Kidney glomerular epithelial cell (primary cell): ENCODE measurements at regions not wholly inside any gene's neighbourhood (a gene's known extent, or its start where the extent isn't known, plus 50 kb on each side); places are given as distances from the start of the nearest gene placed in this dataset.
"Not testable (repeated sequence)": the region's sequence is repeated elsewhere in the genome, so short reads cannot be mapped to it uniquely, and the experiment has no call there.

ENCODE experiments used
- DNase-seq: peaks from one replicate; lab custom pipeline; 2025; lab: John Stamatoyannopoulos, UW

DNA sequence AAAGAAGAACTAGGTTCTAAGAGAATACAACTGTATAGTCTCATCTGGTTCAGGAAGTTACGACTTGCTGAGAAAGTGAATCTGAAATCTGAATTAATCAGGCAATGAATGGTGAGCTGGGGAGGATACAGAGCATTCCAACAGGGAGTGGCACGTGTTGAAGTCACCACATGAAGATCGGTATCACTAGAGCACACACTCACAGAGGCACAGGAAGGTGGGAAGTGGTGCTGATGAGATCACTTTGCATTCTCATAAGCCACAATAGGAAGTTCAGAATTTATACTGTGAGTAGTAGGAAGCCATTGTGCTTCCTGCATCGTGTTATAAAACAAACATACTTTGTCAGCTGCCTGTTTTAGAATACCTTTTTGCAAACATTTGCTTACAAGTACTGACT lies 615.0 kb upstream of the DDX18 start:
- DNase-seq: no peak

DNA sequence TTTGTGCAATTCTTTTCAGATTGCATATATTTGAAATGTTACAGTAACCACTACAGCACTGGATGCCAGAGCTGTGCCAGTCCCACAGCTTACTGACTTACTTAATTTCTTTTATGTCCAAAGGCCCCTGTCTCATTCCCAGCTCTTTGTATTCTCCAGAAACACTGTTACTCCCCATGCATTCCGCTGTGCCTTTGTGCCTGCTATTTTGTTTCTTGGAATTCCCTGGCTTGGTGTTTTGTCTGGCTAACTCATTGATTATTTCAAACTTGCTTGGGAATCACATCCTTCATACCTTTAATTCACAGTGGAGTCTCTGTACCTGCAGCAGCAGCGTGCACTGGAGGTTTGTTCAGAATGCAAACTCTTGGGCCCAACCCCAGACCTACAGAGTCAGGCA lies 601.9 kb upstream of the DDX18 start:
- DNase-seq: no peak

DNA sequence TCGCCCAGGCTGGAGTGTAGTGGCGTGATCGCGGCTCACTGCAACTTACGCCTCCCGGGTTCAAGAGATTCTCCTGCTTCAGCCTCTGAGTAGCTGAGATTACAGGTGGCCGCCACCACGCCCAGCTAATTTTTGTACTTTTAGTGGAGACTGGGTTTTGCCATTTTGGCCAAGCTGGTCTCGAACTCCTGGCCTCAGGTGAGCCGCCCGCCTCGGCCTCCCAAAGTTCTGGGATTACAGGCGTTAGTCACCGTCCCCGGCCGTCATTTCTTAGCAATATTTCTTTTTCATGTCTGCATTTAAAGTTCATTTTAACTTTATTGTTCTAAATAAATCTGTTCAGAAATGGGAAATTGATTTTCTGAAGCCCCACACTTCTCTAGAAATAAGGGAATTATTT lies 597.3 kb upstream of the DDX18 start:
- no peak for DNase-seq

DNA sequence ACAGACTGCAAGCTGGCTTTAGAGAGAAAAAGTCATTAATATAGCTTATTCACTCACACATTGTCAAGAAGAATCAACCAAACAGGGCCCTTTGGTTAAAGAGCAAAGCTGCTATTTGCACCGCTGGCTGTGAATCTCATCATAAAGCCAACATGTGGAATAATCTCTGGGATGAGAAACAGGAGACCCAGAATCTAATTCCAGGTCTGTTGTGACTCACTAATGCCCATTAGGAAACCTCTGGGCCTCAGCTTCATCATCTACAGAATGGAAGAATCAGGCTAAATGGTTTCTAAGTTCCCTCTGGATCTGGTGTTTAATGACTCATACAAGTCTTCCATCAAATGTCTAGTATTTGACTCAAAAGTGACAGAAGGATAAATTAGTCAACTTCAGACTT lies 591.7 kb upstream of the DDX18 start:
- DNase-seq: no peak

DNA sequence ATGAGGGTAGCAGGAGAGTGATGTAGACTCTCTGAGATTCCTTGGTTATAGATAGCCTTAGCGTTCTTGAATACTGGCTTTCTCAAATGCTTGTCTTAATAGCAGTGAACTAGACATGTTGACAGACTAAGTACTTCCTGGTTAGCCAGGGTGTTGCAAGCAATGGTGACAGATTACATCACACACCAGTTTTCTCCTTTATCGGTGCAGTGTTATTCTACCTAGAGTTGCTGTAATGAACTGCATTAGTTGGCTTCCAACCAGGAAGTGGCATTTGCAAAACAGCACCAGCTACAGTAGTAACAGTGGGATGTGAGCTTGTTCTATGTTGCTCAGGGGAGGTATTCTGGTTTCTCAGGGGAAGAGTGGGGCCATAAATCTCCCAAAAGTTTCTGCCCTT lies 582.2 kb upstream of the DDX18 start:
- DNase-seq: no peak

DNA sequence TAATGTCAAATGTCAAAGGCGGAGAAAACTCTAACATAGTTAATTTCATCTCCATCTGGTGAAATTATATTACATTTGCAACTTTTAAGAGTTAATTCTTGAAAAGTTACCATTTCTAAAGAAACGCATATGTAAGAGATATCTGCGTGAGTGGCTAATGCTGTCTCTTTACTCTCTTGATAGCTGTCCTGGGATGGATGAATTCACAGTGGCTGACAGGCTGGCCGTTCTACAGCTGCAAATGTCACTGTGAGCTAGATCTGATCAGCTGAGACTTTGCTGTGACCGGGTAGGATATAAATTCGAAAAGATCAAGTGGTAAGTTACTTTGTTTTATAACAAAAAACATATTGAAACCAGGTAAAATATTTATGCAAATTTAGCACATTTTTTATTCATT lies 557.1 kb upstream of the DDX18 start:
- DNase-seq: no peak

DNA sequence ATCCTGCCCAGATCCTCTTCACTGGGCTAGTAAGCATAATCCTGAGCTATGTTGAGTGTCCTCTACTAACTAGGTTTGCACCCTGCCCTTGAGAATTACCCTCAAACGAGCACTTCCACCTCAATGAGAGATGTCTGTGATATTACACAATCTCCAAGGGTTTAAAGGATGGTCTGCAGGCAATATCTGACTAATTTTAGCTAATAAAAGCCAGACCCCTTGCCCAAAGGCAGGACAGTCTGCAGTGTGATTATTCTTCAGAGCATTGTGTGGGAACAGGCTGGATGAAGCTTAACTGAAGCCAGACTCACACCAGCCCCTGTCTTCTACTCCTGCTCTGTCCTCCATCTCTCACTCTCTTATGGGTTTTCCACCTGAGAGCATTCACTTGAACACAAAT lies 544.9 kb upstream of the DDX18 start:
- DNase-seq: no peak

DNA sequence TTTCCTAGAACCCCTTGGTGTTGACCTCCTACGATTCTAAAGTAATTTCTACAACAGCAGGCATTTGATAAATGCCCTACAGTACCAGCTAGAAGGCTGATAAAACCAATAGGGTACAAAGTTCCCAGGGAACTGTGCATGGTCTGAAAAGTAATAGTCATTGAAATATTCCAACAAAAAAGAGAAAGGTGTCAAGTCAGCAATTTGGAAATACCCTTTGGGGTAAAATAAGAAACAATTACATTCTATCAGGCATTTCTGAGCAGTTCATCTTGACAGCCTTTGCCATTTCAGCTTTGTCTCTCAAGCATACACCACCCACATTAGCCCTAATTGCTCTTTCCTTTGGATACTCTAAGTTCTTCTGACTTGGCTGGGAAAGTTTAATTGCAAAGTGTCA lies 542.9 kb upstream of the DDX18 start:
- no peak for DNase-seq

DNA sequence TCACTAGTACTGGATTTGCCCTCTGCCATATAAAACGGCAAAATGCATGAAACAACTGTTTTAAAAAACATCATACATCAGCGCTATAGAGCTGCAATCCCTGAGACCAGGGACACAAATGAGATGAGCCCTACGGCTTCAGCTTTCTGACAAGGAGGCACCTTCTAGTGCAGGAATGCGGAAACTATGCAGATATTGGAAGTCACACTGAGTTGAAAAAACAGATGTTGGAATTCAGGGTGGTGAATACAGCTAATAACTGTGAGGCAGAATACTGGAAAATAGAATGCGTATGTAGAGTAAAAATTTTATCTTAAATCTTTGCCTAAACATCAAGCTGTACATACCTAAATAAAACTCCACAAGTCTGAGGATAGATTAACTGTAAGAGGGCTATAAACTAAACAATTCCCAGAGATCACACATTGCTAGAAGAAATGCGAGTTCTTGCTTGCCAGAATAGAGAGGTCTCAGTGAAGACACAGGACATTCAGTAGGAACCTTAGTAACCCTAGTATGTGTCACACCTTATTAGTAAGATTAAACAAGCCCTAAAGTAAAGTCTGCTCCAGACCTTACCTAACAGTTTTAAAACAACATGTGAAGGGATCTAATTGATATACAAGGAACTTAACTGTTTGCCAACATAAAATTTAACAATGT lies 541.4 kb upstream of the DDX18 start:
- peak; percentile 34 for DNase-seq

DNA sequence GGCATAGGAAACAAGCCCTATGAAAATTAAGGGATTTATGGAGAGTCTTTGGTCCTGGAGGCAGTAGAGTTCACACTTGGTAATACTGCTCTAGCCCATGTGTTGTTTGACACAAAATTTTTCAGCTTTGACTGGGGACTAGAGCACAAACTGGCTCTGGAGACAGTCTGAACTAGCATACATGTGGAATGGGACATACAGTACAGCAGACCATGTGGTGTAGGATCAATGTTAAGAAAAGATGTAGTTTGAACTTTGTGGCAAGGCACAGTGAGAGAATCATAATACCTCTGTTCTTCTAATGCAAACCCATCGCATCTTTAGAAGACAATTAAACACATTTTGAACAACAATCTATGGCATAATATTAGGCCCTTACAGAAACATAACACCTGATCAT lies 521.5 kb upstream of the DDX18 start:
- DNase-seq: no peak

DNA sequence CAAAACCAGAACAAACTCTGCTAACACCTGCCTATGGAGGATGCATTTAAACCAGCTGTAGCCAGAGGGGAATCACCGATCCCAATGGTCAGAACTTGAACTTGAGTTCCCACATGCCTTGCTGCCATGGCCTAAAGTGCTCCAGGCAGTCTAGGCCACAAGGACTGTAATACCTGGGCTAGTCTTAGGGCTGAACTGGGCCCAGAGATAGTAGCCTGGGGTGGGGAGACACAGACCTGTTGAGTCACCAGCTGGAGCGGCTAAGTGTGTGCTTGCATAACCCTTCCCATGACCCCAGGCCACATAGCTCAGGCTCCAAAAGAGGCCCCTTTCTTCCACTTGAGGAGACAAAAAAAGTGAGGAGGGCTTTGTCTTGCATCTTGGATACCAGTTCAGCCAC lies 515.0 kb upstream of the DDX18 start:
- no peak for DNase-seq

DNA sequence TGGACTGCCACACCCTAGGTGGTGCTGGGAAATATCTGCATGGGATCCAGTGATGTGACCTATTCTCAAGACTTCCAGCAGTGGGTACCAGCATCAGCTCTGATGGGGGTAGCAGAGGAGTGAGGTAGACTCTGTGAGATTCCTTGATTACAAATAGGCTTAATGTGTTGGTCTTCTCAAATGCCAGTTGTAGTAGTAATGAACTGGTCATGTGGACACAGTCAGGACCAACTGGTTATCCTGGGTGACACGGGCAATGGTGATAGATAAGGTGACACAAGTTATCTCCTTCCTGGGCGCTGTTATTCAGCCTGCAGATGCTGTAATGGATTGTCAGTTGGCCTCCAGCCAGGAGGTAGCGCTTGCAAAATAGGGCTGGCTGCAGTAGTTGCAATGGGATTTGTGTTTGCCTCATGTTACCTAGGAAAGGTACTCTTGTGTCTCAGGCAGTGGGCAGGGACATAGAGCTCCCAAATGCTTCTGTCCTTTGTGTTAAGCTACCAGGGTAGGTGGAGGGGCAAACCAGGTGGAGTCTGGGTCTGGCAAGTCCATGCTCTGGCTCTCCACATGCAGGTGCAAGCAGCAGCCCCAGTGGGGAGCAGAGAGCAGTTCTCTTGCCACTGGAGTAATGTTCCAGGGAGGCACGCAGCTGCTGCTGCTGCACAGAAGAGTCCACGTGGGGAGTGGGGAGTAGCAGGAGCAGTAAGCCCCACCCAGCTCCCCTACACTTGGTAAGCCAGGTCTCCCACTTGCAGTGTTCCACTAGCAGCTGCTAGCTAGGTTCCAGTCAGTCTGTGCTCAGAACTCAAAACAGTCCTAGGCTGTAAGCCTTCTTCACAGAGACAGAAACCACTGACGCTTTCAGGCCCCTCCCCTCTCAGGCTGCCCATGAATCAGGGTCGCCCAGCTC lies 505.4 kb upstream of the DDX18 start:
- no peak for DNase-seq

DNA sequence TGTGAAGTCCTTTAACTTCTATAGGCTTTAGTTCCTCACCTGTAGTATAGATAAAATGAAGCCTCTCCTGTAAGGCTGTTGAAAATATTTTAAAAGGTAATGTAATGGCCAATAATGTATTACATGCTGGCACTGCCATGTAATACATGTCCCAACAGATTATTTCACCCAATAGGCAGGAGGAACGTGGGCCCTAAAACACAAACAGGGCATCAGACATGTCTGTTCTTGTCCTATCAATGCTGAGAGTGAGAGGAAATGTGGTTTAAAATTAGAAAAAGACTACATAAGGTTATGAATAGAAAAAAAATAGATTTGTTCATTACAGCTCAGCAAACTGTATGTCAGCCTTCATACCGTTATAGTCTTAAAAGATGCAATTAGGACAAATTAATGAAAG lies 492.7 kb upstream of the DDX18 start:
- DNase-seq: no peak

DNA sequence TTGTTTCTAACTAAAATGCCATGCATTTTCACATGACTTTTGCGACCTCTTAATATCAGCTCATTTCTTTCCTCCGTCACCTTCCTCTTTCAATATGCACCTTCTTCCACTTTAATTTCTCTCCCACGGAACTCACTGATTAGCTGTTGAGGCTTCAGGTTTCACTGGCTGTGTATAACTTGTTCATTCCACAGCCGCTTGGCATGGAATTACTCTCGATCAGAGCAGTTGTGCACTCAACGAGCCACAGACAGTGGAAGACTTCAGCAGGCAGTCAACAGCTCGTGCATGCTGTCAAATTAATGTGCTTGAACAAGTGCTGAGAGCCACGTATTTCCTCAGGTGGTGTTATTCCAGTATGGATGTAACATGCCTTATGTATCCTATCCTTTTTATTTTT lies 491.2 kb upstream of the DDX18 start:
- DNase-seq: no peak

DNA sequence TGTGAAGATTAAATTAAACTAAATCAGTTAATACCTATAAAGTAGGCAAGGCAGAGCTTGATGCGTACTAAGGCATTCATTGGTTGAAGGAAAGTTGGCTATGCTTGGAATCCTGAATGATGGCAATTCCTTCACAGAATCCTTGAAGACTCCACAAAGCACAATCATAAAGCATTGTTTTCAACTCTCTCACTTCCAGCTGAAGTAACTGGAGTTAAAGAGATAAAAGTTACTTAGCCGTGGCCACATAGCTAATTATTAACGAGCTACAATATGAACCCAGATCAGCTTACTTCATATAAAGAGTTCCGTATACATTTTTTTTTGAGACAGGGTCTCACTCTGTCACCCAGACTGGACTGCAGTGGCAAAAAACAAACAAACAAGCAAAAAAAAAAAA lies 483.9 kb upstream of the DDX18 start:
- peak; percentile 70 for DNase-seq

DNA sequence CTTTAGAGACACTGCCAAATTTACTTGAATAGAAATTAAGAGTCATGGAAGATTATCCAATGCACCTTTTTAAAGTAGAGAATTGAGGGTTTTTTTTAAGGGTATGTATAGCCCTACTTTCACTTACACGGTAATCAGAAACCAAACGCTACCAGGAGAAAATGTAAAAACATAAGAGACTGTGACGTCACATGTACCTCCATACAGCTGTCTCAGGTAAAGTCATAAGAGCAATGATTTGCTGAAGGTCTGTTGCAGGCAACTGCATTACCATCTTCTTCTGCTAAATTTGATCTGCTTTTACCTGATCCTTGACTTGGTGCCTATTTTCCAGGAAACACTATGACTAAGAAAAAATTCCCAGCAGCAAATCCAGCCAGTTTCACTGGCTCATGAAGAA lies 478.5 kb upstream of the DDX18 start:
- no peak for DNase-seq

DNA sequence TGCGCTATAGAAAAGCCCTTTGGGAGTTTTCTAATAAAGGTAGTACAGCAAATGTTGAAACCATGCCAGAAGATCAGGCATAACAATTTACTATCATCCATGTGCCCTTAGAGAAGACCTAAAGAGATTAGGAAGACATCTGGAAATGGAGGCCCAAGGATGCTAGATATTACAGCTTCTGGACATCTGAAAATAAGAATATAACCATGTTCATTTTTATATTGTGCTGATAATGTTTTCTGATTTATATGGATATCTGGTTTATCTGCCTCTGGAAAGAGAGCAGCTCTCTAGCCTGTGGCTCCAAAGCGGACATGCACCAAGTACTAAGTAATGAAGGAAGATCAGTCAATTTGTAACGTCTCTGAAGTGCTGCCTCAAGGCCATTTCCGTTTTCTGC lies 478.0 kb upstream of the DDX18 start:
- DNase-seq: no peak

DNA sequence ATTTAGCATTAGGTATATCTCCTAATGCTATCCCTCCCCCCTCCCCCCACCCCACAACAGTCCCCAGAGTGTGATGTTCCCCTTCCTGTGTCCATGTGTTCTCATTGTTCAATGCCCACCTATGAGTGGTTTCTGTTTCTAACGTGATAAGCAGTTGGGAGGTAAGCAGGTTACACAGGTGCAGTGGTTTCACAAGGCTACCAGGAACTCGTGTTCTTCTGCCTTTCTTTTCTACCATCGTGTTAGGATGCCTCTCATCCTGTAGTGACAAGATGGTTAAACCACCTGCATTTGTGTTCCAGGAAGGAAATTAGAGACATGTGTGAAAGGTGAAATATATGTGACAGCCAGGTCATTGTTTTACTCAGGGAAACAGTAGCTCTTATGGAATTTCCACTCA lies 476.5 kb upstream of the DDX18 start:
- DNase-seq: not testable (repeated sequence)

DNA sequence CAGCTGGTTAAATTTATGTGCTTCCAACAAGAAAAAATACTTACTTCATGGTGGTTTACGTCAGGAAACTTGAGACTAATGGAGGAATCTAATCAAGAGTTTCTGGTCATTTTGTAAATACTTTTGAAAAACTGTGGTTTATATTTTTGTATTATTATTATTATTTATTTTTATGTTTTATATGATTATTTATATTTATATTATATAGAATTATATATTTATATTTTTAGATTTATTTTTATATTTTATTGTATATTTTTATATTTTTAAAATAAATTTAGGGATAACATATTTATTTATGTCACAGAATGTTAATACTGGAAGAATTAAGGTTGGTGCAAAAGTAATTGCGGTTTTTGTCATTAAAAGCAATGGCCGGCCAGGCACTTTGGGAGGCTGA lies 474.5 kb upstream of the DDX18 start:
- DNase-seq: no peak

DNA sequence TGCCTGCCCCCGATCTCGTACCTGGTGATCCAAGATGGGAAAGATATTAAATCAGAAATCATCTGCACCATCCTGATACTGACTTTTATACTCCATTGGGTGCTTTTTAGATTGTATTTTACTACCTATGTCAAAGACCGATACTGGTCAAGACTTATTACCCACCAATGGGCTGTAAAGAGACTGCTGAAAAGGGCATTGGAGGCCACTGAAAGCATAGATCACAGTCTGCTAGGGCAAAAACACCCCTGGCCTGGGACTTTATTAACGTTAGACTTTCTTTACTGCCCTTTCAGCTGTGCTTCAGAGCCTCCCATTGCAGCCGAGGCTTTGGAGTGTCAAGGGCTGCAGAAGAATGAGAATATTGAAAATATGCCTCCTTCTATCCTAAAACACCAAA lies 472.8 kb upstream of the DDX18 start:
- DNase-seq: no peak

DNA sequence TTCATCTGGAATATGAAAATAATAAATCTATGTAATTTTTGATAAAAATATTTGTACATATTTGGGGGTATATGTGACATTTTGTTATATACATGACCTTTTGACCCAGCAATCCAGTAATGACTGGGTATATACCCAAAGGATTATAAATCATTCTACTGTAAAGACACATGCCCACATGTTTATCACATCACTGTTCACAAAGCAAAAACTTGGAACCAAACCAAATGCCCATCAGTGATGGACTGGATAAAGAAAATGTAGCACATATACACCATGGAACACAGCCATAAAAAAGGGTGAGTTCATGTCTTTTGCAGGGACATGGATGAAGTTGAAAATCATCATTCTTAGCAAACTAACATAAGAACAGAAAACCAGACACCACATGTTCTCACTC lies 472.1 kb upstream of the DDX18 start:
- no peak for DNase-seq

DNA sequence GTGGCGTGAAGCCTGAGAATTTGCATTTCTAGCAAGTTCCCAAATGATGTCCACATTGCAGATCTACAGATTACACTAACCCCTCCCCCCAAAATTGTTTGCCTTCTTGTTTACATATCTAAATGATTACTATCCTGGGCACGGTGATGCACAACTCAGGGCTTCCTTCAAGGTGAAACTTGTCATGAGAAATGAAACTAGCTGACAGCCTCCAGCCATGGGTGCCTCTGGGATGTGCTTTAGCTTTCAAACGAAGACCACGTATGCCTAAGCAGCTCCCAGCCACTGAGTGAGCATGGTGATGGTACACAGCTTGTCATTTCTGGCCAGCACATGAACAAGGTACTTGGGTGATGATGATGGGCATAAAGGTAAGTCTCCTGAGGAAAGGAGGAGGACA lies 464.8 kb upstream of the DDX18 start:
- no peak for DNase-seq

DNA sequence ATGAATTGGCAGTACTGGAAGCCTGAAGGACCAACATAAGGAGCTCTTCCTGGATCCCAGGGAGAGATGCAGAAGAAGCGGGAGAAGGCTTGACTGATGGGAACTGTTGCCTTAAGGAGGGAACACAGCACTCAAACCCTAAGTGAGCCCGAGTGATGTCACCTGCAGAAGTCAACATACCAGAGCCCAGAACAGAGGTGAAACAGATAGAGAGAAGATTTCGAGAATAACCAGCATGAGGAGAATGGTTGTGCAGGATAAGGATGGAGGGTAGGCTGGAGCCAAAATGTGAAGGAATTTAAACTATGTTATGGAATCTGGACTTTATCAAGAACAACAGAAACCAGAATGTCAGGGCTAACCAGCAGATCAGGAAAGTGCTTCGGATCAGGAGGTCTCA lies 463.1 kb upstream of the DDX18 start:
- no peak for DNase-seq
